ENCODE measurements at regions not wholly inside any gene's neighbourhood (a gene's known extent, or its start where the extent isn't known, plus 50 kb on each side); places are given as distances from the start of the nearest gene placed in this dataset.
"Not testable (repeated sequence)": the region's sequence is repeated elsewhere in the genome, so short reads cannot be mapped to it uniquely, and the experiment has no call there.

GRCh38 chr6:170213637-170214018, 77.2 kb downstream of the DLL1 start:
- not testable (repeated sequence) for DNase-seq

GRCh38 chr6:170212956-170213636, 77.8 kb downstream of the DLL1 start:
- DNase-seq: no peak

- no peak for DNase-seq
Observed at GRCh38 chr6:170212051-170212756, 78.7 kb downstream of the DLL1 start.

- no peak for DNase-seq
Observed at GRCh38 chr6:170211404-170212025, 79.4 kb downstream of the DLL1 start.

- DNase-seq: no peak
Observed at GRCh38 chr6:170210651-170211403, 80.1 kb downstream of the DLL1 start.

- DNase-seq: no peak
Observed at GRCh38 chr6:170210026-170210390, 80.9 kb downstream of the DLL1 start.

GRCh38 chr6:170209354-170210025, 81.4 kb downstream of the DLL1 start:
- DNase-seq: no peak

GRCh38 chr6:170208651-170209353, 82.1 kb downstream of the DLL1 start:
- DNase-seq: no peak

GRCh38 chr6:170208182-170208601, 82.7 kb downstream of the DLL1 start:
- DNase-seq: no peak

GRCh38 chr6:170207586-170208181, 83.2 kb downstream of the DLL1 start:
- DNase-seq: no peak

GRCh38 chr6:170206851-170207431, 83.9 kb downstream of the DLL1 start:
- no peak for DNase-seq

- DNase-seq: no peak
Observed at GRCh38 chr6:170206317-170206621, 84.6 kb downstream of the DLL1 start.

- DNase-seq: no peak
Observed at GRCh38 chr6:170205534-170206316, 85.2 kb downstream of the DLL1 start.

GRCh38 chr6:170205126-170205525, 85.8 kb downstream of the DLL1 start:
- no peak for DNase-seq

- DNase-seq: no peak
Observed at GRCh38 chr6:170203212-170203611, 87.7 kb downstream of the DLL1 start.

- DNase-seq: no peak
Observed at GRCh38 chr6:170202416-170203135, 88.3 kb downstream of the DLL1 start.

- DNase-seq: no peak
Observed at GRCh38 chr6:170201361-170201760, 89.5 kb downstream of the DLL1 start.

GRCh38 chr6:170200458-170200891, 90.4 kb downstream of the DLL1 start:
- no peak for DNase-seq

- no peak for DNase-seq
Observed at GRCh38 chr6:170199716-170200115, 91.2 kb downstream of the DLL1 start.
